KBM-7 (cell line): ENCODE measurements at regions not wholly inside any gene's neighbourhood (a gene's known extent, or its start where the extent isn't known, plus 50 kb on each side); places are given as distances from the start of the nearest gene placed in this dataset.

Experiments
- DNase-seq: peaks from one replicate; pipeline ENCODE4 v3.0.0-alpha.2; 2015
- in situ Hi-C: fragments of 300-500 bp; cut with MboI; formaldehyde crosslinking; loops from 2 replicates; pipeline ENCODE4 v1.14.3; 2020; ENCODE audit warnings: low sequenced_read_pairs, low pct_unique_long_range_greater_than_20kb, mixed read lengths

DNA sequence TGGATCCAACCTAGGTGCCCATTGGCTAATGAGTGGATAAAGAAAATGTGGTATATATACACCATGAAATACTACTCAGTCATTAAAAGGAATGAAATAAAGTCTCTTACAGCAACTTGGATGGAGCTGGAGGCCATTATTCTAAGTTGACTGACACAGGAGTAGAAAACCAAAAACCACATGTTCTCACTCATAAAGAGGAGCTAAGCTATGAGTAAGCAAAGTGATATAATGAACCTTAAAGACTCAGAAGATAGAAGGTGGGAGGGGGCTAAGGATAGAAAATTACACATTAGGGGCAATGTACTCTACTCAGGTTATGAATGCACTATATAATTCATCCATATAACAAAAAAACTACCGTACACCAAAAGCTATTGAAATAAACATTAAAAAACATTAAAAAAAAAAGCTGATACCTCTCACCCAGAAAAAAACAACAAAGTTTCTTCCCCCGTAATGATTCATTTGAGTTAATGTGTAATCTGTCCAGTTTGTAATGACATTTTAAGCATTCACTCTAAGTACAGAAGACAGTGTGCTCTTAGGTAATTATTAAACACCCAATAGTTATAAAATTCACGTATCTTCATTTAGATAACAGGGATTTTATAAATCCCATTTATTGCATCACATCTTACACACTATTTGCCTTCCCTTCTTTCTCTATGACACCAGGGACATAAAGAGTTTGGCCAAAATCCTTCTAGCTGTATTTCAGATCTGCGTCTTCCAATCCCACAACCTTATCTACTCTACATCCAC lies 941.5 kb downstream of the CDH11 start:
- in situ Hi-C loops: no loop called here
- DNase-seq: no peak

DNA sequence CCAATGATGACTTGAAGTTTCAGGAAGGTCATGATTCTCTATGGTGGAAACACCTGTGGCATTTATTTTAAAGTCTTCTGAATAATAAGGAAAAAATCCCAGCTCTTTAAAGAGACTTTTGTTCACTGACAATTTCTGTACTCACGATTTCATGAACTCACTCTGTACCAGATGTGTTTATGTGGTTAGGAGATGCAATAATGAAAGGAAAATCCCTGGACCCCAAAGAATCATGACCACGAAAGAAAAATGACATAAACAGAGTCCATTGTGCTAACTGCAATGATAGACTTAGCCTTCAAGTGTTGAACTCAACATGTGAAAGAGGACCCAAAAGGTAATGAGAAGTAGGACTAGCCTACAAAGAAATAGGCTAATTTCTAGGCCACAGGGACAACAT lies 947.5 kb downstream of the CDH11 start:
- in situ Hi-C loops: no loop called here
- no peak for DNase-seq

DNA sequence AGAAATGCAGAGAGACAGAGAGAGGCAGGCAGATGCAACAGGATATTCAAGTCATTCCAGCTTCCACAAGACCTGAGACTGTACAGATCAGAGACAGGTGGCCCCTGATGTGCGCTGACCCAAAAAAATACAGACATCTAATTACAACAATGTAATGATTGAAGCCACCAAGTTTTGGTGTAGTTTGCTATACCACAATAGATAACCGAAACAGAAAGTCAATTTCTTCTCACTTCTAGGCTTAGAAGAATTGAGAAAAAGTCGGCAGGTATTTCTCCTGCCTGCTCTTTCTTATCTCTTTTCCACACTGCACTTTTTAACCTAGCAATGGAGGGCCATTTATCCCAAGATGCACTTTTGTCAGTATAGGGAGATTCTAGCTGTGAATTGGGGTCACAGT lies 949.2 kb downstream of the CDH11 start:
- DNase-seq: no peak

DNA sequence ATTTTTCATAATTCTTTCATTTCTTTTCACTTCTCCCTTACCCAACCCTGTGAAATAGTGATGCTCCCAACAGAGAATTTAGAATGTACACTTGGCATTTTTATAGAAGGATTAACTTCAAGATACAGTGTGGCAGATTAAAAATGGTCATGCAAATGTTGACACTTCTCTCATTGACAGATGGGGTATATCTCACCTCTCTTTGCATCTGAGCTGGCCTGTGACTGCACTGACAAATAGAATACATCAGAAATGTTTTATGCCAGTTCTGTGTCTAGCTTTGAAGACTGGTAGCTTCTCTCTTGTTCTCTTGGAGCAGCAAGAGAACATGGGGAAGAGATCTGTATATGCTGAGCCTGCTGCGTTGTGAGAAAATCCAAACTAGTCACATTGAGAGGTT lies 949.6 kb downstream of the CDH11 start:
- in situ Hi-C loops: no loop called here
- DNase-seq: no peak

More for the DNA sequence above, 949.2 kb downstream of the CDH11 start:
- in situ Hi-C loops: no loop called here

DNA sequence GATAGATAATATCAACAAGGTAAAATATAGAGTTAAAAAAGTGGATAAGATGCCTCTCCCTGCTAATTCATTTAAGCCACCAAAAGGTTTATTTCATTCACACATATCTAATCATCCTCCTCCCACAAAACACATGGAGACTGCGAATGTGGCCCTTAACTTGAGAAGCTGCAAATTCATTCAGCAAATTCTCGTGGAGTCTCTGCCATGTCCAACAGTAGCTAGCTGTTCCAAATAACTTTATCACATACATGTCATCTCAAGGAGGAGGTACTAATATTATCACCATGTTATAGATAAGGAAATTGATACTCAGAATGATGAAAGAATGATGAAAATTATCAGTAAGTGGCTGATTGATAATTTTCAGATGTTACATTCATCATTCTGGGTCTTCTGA lies 950.2 kb downstream of the CDH11 start:
- no peak for DNase-seq
- in situ Hi-C loops: no loop called here

DNA sequence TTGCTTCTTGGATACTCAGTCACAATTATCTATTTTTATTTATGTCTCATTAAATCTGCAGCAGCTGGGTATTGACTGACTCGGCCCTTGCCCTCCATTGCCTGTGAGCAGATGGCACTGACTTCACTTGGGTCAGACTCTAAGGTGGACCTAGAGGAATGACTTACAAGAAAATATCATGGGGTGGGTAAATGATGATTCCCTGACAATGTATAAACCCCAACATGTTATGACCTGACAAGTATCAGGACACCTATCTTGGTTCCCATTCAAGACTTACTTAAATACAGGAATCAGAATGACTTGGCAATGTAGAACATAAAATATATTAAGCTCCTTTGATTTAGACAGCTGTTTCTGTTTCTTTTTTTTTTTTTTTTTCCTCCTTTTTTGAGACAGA lies 953.5 kb downstream of the CDH11 start:
- in situ Hi-C loops: no loop called here
- DNase-seq: no peak

DNA sequence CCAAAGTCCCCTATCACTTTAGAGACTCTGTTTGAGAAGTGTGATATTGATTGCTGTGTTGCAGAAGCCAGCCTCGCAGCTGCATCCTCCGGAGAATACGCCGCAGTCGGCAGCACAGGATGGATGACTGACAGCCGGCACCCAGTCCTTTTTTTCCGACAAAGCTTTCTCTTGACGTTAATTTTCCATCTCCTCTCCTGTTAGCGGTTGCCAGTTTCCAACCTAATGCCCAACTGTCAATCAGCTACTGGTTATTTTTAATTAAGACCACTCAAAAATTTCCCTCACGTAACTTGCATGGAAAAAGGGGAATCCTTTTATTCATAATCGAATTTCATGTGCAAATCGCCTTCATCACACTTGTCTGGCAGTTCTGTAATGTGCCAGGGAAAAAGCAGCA lies 953.9 kb downstream of the CDH11 start:
- DNase-seq: no peak
- in situ Hi-C loops: no loop called here

DNA sequence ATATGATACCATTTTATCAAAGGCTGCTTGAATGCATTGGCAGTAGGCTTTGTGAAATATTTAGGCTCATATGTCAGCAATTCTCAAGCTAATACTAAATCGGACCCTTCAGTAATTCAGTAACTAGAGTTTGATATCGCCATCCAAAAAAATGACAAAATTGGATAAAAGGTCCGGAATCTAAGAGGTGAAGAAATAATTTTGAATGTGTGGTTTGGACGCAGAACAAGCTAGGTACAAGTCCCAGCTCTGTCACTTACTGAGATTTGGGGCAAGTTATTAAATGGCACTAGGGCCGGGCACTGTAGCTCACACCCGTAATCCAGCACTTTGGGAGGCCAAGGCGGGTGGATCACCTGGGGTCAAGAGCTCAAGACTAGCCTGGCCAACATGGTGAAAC lies 956.5 kb downstream of the CDH11 start:
- DNase-seq: no peak
- in situ Hi-C loops: no loop called here

DNA sequence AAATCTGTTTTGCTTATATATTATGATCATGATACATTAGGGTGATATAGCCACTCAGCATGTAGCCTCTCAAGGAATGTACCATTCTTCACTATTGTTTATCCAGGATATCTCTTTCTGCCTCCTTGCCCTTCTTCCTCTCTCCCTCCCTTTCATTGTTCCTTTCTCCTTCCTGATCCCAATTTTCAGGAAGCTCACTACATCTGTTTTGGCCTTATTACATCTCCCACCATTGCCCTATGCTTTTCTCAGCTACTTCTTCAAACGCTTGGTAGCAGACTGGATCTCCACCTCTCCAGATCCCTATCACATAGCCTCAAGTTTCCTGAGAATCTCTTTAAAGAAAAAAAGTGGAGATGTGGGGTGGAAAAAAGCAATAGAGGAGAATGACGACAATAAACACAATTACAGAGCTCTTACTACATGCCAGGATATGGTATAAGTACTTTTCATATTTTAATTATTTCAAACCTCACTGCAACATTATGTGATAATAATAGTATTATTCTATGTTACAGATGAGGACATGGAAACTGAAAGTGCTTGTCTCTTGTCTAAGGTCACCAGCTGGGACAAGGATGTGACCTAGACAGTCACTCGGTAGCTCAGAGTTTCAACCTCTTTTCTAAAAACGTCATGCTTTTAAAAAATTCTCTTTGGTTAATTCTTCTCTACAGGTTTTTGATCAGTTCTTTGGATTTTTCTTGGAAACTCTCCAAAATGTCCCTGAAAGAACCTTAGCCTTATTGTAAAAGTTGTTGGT lies 959.1 kb downstream of the CDH11 start:
- no peak for DNase-seq
- in situ Hi-C loops: no loop called here

DNA sequence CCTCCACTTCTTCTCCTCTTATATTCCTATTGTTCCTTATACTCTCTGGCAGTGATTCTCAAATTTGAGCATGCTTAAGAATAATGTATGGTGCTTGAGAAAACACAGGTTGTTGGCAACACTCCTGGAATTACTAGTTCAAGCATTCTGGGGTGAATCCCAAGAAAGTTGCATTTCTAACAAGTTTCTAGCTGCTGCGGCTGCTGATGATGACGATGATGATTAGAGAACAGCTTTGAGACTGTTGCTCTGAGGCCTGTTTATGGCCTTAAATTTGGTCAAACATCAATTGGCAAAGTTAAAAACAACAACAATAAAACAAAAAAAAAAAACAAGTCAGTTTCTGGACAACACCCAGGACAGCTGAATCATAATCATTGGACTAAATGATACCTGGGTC lies 961.9 kb downstream of the CDH11 start:
- DNase-seq: no peak
- in situ Hi-C loops: no loop called here

DNA sequence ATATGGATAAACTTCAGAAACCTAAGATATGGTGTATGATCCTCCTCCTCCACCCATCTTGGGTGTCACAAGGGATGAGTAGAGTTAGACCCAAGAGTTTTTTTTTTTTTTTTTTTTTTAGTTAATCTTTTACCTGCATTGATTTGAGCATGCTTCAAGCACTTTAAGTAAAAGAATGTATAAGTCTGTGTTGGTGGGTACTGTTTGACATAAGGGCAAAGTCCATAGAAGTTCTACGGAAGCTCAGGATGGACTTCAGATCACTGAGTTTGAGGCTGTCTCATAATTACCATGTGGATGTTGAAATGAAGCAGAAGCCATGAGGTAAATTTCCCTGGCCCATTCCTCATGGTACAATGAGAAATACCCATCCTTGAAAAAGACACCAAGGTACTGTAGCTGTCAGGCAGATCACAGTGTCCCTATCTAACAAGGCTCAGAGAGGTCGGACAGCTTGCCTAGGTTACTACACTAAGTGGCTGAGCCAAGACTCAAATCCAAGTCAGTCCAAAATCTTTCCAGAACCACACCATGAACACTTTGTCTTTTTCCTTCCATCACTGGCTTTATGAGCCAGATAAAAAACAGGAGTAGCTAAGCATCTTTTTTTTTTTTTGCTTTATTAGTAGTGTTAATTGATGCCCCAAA lies 962.8 kb downstream of the CDH11 start:
- in situ Hi-C loops: no loop called here
- no peak for DNase-seq

DNA sequence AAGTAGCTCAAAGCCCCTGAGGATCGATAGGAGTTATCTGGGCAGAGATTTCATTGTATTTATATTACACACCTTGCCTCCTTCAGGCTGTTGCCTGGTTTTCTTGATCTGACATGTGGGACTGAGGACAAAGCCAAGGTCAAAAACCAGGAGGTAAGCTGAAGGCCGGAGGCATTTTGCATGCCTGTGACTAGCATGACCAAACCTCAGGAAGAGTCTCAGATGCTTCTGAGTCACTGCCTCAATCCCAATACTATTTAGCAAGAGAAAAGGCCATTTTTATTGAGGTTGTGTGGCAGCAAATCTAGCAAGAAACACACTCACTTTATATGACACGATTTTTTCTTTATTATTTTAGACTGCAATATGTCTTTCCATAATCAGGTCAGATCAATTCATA lies 968.1 kb downstream of the CDH11 start:
- DNase-seq: no peak
- in situ Hi-C loops: no loop called here

DNA sequence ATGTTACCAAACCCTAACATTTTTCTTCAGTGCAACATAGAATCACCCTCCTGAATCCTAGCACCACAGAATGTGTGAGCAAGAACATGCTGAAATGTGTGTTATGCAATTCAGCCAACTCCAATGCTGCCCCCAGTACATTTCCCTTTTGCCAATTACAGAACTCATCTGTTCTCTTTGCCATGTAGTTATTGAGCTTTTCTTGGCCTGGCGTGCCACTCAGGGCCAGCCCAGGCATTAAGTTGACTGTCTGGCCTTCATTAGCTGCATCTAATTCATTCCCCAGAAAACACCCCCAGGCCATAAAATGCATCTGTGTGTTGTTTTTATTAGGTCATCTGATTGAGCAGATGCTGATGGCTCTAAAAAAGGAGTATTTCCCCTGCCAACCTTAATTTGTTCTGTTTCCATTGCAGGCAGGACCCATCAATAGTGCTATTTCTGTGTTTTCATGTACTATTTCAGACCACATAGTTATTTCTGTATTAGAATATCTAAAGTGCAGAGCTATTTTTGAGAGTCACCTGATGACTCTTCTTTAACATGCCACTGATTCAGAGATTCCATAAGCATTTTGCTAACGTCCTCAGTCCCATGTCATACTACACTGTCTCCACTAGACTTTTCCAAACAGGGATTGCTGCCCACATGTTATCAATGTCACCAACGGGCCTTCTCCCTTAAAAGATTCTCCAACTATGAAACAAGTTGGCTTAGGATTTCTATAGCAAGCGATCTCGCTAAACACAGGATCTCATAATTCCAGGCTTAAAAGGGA lies 969.7 kb downstream of the CDH11 start:
- in situ Hi-C loops: no loop called here
- DNase-seq: no peak

DNA sequence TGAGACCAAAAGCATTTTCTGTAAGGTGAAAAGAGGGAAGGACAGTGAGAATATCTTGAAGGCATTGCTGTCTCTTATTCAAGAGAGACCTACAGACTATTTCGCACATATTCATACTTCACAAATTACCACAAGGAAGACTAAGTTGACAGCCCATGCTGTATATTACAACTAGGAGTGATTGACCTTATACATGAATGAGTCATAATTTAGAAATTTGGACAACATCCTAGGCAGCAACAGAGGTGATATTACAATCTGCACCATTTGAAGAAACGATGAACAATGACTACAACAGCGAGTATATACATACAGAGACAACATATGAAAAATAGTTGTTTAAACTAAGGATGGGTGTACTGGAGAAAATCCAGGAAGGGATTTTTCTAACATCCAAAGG lies 971.7 kb downstream of the CDH11 start:
- DNase-seq: no peak
- in situ Hi-C loops: no loop called here

DNA sequence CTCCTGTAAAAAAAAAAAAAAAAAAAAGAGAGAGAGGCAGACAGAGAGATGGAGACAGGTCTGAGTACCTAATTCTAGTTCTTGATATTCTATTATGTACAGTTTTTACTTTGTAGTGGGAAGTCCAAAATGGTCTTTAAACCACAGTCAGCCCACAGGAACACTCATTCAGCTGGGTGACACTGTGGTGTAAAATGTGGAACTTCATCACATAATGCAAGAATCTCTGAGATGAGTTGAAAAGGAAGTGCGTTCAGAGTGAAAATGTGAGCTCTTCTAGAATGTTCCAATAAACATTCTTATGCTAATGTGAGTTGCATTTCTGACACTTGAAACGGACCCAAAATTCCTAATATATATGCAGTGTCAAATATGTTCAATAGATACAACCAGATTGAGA lies 972.1 kb downstream of the CDH11 start:
- no peak for DNase-seq
- in situ Hi-C loops: no loop called here

DNA sequence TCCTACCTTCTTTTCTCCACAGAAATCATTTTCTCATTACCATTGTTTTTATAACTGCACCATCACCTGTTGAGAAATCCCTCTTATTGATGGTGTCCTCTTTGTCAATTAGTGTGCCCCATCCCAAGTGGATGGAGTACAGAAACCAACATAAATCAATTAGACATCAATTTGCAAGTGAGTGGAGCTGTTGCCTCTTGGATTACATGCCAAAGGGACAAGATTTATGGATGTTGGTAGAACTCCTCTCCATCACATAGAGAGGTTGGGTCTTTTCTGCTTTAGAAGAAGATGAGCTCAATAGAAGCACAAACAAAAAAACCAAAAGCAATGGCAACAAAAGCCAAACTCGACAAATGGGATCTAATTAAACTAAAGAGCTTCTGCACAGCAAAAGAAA lies 973.5 kb downstream of the CDH11 start:
- DNase-seq: no peak

DNA sequence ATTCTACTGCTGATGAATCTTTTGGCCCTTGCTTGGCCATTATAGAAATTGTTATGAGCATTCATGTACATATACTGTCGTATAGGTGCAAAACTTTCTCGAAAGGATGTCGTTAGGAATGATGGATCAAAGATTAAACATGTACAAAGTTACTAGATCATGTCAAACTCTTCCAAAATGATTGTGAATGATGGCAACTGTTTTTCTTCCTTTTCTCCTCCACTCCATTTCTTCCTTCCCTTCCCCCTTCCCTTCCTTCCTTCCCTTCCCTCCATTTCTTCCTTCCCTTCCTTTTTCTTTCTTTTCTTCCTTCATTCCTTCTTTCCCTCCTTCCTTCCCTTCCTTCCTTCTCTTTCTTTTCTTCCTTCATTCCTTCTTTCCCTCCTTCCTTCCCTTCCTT lies 973.9 kb downstream of the CDH11 start:
- no peak for DNase-seq
- in situ Hi-C loops: no loop called here

More for the DNA sequence above, 973.5 kb downstream of the CDH11 start:
- in situ Hi-C loops: no loop called here

DNA sequence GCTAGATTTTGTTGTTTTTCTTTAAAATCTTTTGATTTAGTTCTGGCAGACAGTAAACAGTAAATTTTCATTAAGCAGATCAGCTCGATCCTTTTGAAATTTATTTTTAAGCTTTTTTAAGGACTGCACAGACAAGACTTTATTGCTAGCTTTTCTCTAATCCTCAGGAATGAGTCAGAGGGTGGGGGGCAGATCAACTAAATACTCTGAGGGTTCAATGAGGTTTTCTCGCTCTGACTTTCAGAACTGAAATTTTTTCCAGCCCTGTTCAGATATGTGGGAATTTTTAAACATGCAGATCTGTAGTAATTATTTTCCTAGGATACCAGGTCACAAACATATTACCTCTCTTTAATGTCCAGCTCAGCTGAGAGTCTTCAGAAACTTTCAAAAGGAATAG lies 977.2 kb downstream of the CDH11 start:
- no peak for DNase-seq
- in situ Hi-C loops: no loop called here

DNA sequence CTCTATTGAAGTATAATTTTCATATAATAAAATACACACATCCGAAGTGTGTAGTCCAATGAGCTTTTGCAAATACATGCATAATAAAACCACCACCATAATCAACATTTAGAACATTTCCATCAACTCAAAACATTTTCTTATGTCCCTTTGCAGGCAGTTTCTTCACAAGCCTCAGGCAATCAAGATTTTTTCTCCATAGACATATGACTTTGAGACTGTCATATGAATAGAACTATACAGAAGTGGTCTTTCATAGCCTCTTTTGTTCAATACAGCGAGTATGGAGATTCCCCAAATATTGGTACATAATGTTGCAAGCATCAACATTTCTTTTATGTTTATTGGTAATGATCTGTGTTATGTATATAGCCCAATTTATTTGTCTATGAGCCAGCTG lies 983.2 kb downstream of the CDH11 start:
- no peak for DNase-seq
- in situ Hi-C loops: no loop called here

DNA sequence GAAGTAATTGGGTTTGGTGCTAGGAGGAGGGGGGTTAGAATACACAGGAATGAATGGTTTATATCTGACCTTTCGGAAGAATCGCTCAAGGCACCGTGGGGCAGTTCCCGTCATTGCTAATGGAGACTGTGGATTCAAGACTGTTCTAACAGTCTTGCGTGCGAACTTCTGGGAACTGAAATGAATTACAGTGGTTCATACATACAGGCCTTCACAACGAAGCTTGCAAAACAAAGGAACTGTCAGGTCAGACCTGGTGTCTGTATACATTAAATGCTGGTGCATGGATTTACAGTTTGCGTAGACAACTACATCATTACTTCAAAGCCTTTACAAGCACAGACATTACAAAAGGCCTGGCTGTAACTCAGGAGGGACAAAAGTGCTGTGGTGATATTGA lies 983.9 kb downstream of the CDH11 start:
- in situ Hi-C loops: no loop called here
- no peak for DNase-seq
